IMR-90 (cell line): ENCODE measurements at regions not wholly inside any gene's neighbourhood (a gene's known extent, or its start where the extent isn't known, plus 50 kb on each side); places are given as distances from the start of the nearest gene placed in this dataset.

Source experiments
- ATAC-seq: fragments of 200-7000 bp; cut with Tn5 transposase; 2 replicates; pipeline ENCODE4 v1.9.1; 2020; ENCODE audit warnings: low read depth, mild to moderate bottlenecking, moderate library complexity
- BruUV-seq: library from RNA; stranded (reverse); fragments of 400-500 nt; replicated peaks from 2 replicates; lab custom pipeline; 2021; lab: Mats Ljungman, UMichigan
- CTCF ChIA-PET: fragments of 300-600 bp; formaldehyde crosslinking; extraction: SDS; loops from one replicate; lab custom pipeline; 2021; ENCODE audit warnings: antibody characterized with exemption; lab: Yijun Ruan, JAX
- POLR2A ChIA-PET: fragments of 300-600 bp; sonication (Branson Sonifier 250); formaldehyde crosslinking; loops from one replicate; lab custom pipeline; 2022; ENCODE audit warnings: antibody characterized with exemption; ENCODE audit not compliant: unreplicated experiment; lab: Charles Lee
- DNase-seq: peaks from one replicate; pipeline ENCODE4 v3.0.0; 2013
- H2AFZ ChIP-seq: replicated peaks from 2 replicates; pipeline ENCODE3; 2013; ENCODE audit warnings: low read length, mild to moderate bottlenecking; ENCODE audit not compliant: poor library complexity
- H2AK5ac ChIP-seq: 2 replicates; pipeline ENCODE4 v1.6.1; 2013; ENCODE audit warnings: low read depth, low read length, inconsistent platforms
- H2AK9ac ChIP-seq: replicated peaks from 2 replicates; pipeline ENCODE3; 2013; ENCODE audit warnings: mild to moderate bottlenecking, low read depth, low read length, moderate library complexity; ENCODE audit not compliant: poor library complexity
- H2BK120ac ChIP-seq: 2 replicates; pipeline ENCODE4 v1.6.1; 2013; ENCODE audit warnings: low read depth, low read length, inconsistent platforms
- H2BK15ac ChIP-seq: 3 replicates; pipeline ENCODE4 v1.6.1; 2013; ENCODE audit warnings: low read depth, low read length, inconsistent platforms
- H2BK20ac ChIP-seq: 2 replicates; pipeline ENCODE4 v1.6.1; 2013; ENCODE audit warnings: low read depth, mild to moderate bottlenecking, inconsistent platforms, low read length, moderate library complexity
- H2BK5ac ChIP-seq: 2 replicates; pipeline ENCODE4 v1.6.1; 2013; ENCODE audit warnings: mild to moderate bottlenecking, low read depth, low read length, inconsistent platforms; ENCODE audit not compliant: poor library complexity, severe bottlenecking
- H3K14ac ChIP-seq: replicated peaks from 2 replicates; pipeline ENCODE4 v1.6.1; 2013; ENCODE audit warnings: low read depth, low read length, inconsistent platforms
- H3K18ac ChIP-seq: 2 replicates; pipeline ENCODE4 v1.6.1; 2013; ENCODE audit warnings: low read depth, low read length, control low read depth
- H3K23ac ChIP-seq: 2 replicates; pipeline ENCODE4 v1.6.1; 2013; ENCODE audit warnings: low read depth, low read length, inconsistent platforms
- H3K27ac ChIP-seq: 2 replicates; pipeline ENCODE4 v1.5.1; 2013; ENCODE audit warnings: mild to moderate bottlenecking, control low read depth, low read length; ENCODE audit not compliant: insufficient read depth
- H3K27me3 ChIP-seq: 2 replicates; pipeline ENCODE4 v1.6.1; 2013; ENCODE audit warnings: low read length; ENCODE audit not compliant: control insufficient read depth, insufficient read depth
- H3K36me3 ChIP-seq: 2 replicates; pipeline ENCODE4 v1.6.1; 2013; ENCODE audit warnings: low read length, mixed read lengths; ENCODE audit not compliant: control insufficient read depth, insufficient read depth
- H3K4ac ChIP-seq: 2 replicates; pipeline ENCODE4 v1.6.1; 2013; ENCODE audit warnings: low read depth, low read length, inconsistent platforms
- H3K4me1 ChIP-seq: 2 replicates; pipeline ENCODE4 v1.6.1; 2013; ENCODE audit warnings: low read length, mixed read lengths; ENCODE audit not compliant: control insufficient read depth, insufficient read depth
- H3K4me2 ChIP-seq: 2 replicates; pipeline ENCODE4 v1.6.1; 2013; ENCODE audit warnings: low read depth, mild to moderate bottlenecking, control low read depth, low read length, moderate library complexity
- H3K4me3 ChIP-seq: 2 replicates; pipeline ENCODE4 v1.5.1; 2013; ENCODE audit warnings: low read depth, mild to moderate bottlenecking, control low read depth, low read length, moderate library complexity; ENCODE audit not compliant: insufficient read depth
- H3K56ac ChIP-seq: 2 replicates; pipeline ENCODE4 v1.6.1; 2013; ENCODE audit warnings: low read length, inconsistent platforms; ENCODE audit not compliant: insufficient read depth; ENCODE audit errors: extremely low read depth
- H3K79me1 ChIP-seq, 2 experiments: 2 replicates each; pipeline ENCODE4 v1.6.1; 2013; ENCODE audit warnings: low read length in 2 of 2, inconsistent platforms in 1 of 2, low read depth in 1 of 2
- H3K9ac ChIP-seq: 2 replicates; pipeline ENCODE4 v1.6.1; 2013; ENCODE audit warnings: low read depth, low read length, control low read depth
- H3K9me1 ChIP-seq: 2 replicates; pipeline ENCODE4 v1.6.1; 2013; ENCODE audit warnings: low read length, inconsistent platforms; ENCODE audit not compliant: insufficient read depth
- H3K9me3 ChIP-seq: 2 replicates; pipeline ENCODE4 v1.6.1; 2013; ENCODE audit warnings: low read length; ENCODE audit not compliant: control insufficient read depth, insufficient read depth
- H4K20me1 ChIP-seq: 2 replicates; pipeline ENCODE4 v1.6.1; 2013; ENCODE audit warnings: low read length, inconsistent platforms; ENCODE audit not compliant: insufficient read depth
- H4K5ac ChIP-seq: 2 replicates; pipeline ENCODE4 v1.6.1; 2013; ENCODE audit warnings: mild to moderate bottlenecking, low read depth, low read length, control low read depth
- H4K8ac ChIP-seq, 2 experiments: 2 replicates each; pipeline ENCODE4 v1.6.1; 2013; ENCODE audit warnings: low read depth in 2 of 2, low read length in 2 of 2, control low read depth in 1 of 2, inconsistent platforms in 1 of 2
- H4K91ac ChIP-seq: 2 replicates; pipeline ENCODE4 v1.6.1; 2013; ENCODE audit warnings: low read depth, low read length, inconsistent platforms; ENCODE audit not compliant: insufficient read depth
- ELK1 ChIP-seq: fragments of 150-350 bp; IDR thresholded peaks from 2 replicates; pipeline ENCODE4 v1.6.1; 2016; ENCODE audit warnings: low read depth, mild to moderate bottlenecking, low read length, moderate library complexity, borderline replicate concordance
- WGBS, 2 experiments: methylation state at CpG; one replicate each; pipeline versions ENCODE4 v1.1.5 to v1.1.7; 2013; ENCODE audit warnings: missing lambda C conversion rate in 2 of 2; ENCODE audit not compliant: insufficient read length in 1 of 2; ENCODE audit errors: extremely low coverage in 2 of 2; 5-methylcytosine and 5-hydroxymethylcytosine counted together
- dilution Hi-C: fragments of 300-500 bp; cut with HindIII; formaldehyde crosslinking; loops from one replicate; pipeline ENCODE4 v1.14.3; 2018; ENCODE audit warnings: low sequenced_read_pairs; ENCODE audit not compliant: unreplicated experiment
- in situ Hi-C: fragments of 300-500 bp; cut with MboI; formaldehyde crosslinking; loops from 3 replicates; pipeline ENCODE4 v1.14.3; 2019; ENCODE audit warnings: low sequenced_read_pairs, inconsistent platforms, mixed read lengths
- intact Hi-C: fragments of 100-400 bp; cut with micrococcal nuclease; formaldehyde crosslinking; loops from 2 replicates; pipeline ENCODE4 v1.10.0; 2022

DNA sequence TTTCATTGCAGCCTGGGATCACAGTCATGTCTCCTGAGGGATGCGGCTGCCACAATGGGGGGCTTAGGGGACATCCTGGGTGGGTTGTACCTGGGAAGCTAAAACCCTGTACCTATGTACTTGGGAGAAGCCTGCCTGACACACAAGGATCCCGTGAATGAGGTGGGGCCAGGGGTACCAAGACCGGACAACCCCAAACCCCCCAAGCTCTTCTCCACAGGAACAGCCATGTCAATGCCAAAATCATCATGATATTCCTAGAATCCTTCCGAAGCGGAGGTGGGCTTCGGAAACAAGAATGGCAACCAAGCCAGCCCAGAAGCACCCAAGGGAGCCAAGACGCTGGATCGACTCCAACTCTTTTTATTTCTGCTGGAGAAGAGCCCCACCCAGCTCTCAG lies 260.3 kb upstream of the TCERG1L start:
- Histone ChIP-seq H2AK9ac (no peak overlapping the region), H4K91ac (no peak overlapping the region), H3K27me3 (no peaks in the 10 kb centered on the region), H3K4ac (no peak overlapping the region), H3K9me3 (peaks cover 60% of the 10 kb centered on the region), H2BK20ac (no peak overlapping the region), H3K14ac (no peak overlapping the region), H3K9ac (no peak overlapping the region), H3K23ac (no peak overlapping the region), H3K4me1 (no peaks in the 10 kb centered on the region), H2BK5ac (no peak overlapping the region), H2AFZ (no peak overlapping the region), H2BK120ac (no peak overlapping the region), H3K56ac (no peak overlapping the region), H4K5ac (no peak overlapping the region), H3K36me3 (no peaks in the 10 kb centered on the region), H3K4me3 (no peak overlapping the region), H3K18ac (no peak overlapping the region), H3K9me1 (no peaks in the 10 kb centered on the region), H3K27ac (no peak overlapping the region), H3K79me1 (no peaks in the 10 kb centered on the region), H2AK5ac (no peak overlapping the region), H2BK15ac (no peak overlapping the region), H4K20me1 (no peaks in the 10 kb centered on the region), H4K8ac (no peak overlapping the region), H3K4me2 (no peak overlapping the region)
- BruUV-seq, result no TSS peak
- in situ Hi-C loops, result no loop called here
- ChIA-PET CTCF (no interaction called here), POLR2A (no interaction called here)
- no peak for ATAC-seq
- dilution Hi-C loops, result no loop called here
- no peak for TF ChIP-seq ELK1
- no peak for DNase-seq
- WGBS, 2 experiments, result no CpG with 5 or more reads among the region's 8 CpGs
- intact Hi-C loops, result no loop called here
